KBM-7 (cell line): ENCODE measurements at regions not wholly inside any gene's neighbourhood (a gene's known extent, or its start where the extent isn't known, plus 50 kb on each side); places are given as distances from the start of the nearest gene placed in this dataset.

Experiments
- DNase-seq: peaks from one replicate; pipeline ENCODE4 v3.0.0-alpha.2; 2015
- in situ Hi-C: fragments of 300-500 bp; cut with MboI; formaldehyde crosslinking; loops from 2 replicates; pipeline ENCODE4 v1.14.3; 2020; ENCODE audit warnings: low sequenced_read_pairs, low pct_unique_long_range_greater_than_20kb, mixed read lengths

- no peak for DNase-seq
- in situ Hi-C loops: no loop called here
These were observed 148.7 kb downstream of the LURAP1L start for GRCh38 chr9:12923468-12924009.

GRCh38 chr9:12930906-12931305, 156.1 kb downstream of the LURAP1L start:
- DNase-seq: no peak
- in situ Hi-C loops: no loop called here

GRCh38 chr9:12933957-12934356, 159.1 kb downstream of the LURAP1L start:
- in situ Hi-C loops: no loop called here
- DNase-seq: no peak

- no peak for DNase-seq
- in situ Hi-C loops: no loop called here
These were observed 159.9 kb downstream of the LURAP1L start for GRCh38 chr9:12934545-12935272.

- no peak for DNase-seq
- in situ Hi-C loops: no loop called here
These were observed 160.9 kb downstream of the LURAP1L start for GRCh38 chr9:12935714-12936113.

GRCh38 chr9:12954441-12954840, 179.6 kb downstream of the LURAP1L start:
- no peak for DNase-seq
- in situ Hi-C loops: no loop called here

GRCh38 chr9:12955510-12956163, 180.8 kb downstream of the LURAP1L start:
- in situ Hi-C loops: no loop called here
- no peak for DNase-seq

- DNase-seq: peak; percentile 5
- in situ Hi-C loops: no loop called here
These were observed 181.4 kb downstream of the LURAP1L start for GRCh38 chr9:12956261-12956660.

- in situ Hi-C loops: no loop called here
- no peak for DNase-seq
These were observed 182.0 kb downstream of the LURAP1L start for GRCh38 chr9:12956805-12957204.

- in situ Hi-C loops: no loop called here
- DNase-seq: no peak
These were observed 183.5 kb downstream of the LURAP1L start for GRCh38 chr9:12958279-12958678.

- no peak for DNase-seq
- in situ Hi-C loops: no loop called here
These were observed 183.9 kb downstream of the LURAP1L start for GRCh38 chr9:12958708-12959107.

- in situ Hi-C loops: no loop called here
- no peak for DNase-seq
These were observed 186.5 kb downstream of the LURAP1L start for GRCh38 chr9:12961276-12961809.

- no peak for DNase-seq
- in situ Hi-C loops: no loop called here
These were observed 188.7 kb downstream of the LURAP1L start for GRCh38 chr9:12963537-12963936.

GRCh38 chr9:12964271-12964670, 189.5 kb downstream of the LURAP1L start:
- no peak for DNase-seq
- in situ Hi-C loops: no loop called here

GRCh38 chr9:12965303-12965702, 190.5 kb downstream of the LURAP1L start:
- DNase-seq: no peak
- in situ Hi-C loops: no loop called here

- in situ Hi-C loops: no loop called here
- DNase-seq: no peak
These were observed 193.3 kb downstream of the LURAP1L start for GRCh38 chr9:12968093-12968492.

- in situ Hi-C loops: no loop called here
- no peak for DNase-seq
These were observed 198.1 kb downstream of the LURAP1L start for GRCh38 chr9:12972608-12973589.

GRCh38 chr9:12973710-12974109, 198.9 kb downstream of the LURAP1L start:
- in situ Hi-C loops: no loop called here
- no peak for DNase-seq

- DNase-seq: no peak
- in situ Hi-C loops: no loop called here
These were observed 199.9 kb downstream of the LURAP1L start for GRCh38 chr9:12974671-12975070.
